Endothelial cell (in vitro differentiated cells): ENCODE measurements at regions not wholly inside any gene's neighbourhood (a gene's known extent, or its start where the extent isn't known, plus 50 kb on each side); places are given as distances from the start of the nearest gene placed in this dataset.

ENCODE experiments used
- DNase-seq: peaks from one replicate; pipeline ENCODE4 v3.0.0; 2021; ENCODE audit warnings: low spot score
- H3K27ac Mint-ChIP-seq: one replicate; pipeline ENCODE4 v1.8.0; 2021; ENCODE audit warnings: mixed read lengths, inconsistent platforms; ENCODE audit not compliant: unreplicated experiment
- H3K27me3 Mint-ChIP-seq: one replicate; pipeline ENCODE4 v1.8.0; 2021; ENCODE audit warnings: mild to moderate bottlenecking, moderate library complexity, mixed read lengths, inconsistent platforms; ENCODE audit not compliant: unreplicated experiment
- H3K36me3 Mint-ChIP-seq: one replicate; pipeline ENCODE4 v1.8.0; 2021; ENCODE audit warnings: mild to moderate bottlenecking, low read depth, mixed read lengths, inconsistent platforms; ENCODE audit not compliant: unreplicated experiment
- H3K4me1 Mint-ChIP-seq: one replicate; pipeline ENCODE4 v1.8.0; 2021; ENCODE audit warnings: mild to moderate bottlenecking, mixed read lengths, inconsistent platforms; ENCODE audit not compliant: unreplicated experiment
- H3K4me3 Mint-ChIP-seq: one replicate; pipeline ENCODE4 v1.8.0; 2021; ENCODE audit warnings: mild to moderate bottlenecking, mixed read lengths, inconsistent platforms; ENCODE audit not compliant: unreplicated experiment
- H3K9me3 Mint-ChIP-seq: one replicate; pipeline ENCODE4 v1.8.0; 2021; ENCODE audit warnings: mixed read lengths, inconsistent platforms; ENCODE audit not compliant: unreplicated experiment
- CTCF ChIP-seq: fragments of 200-600 bp; sonication (generic); IDR thresholded peaks from one replicate; pipeline ENCODE4 v1.5.0; 2021; ENCODE audit warnings: antibody characterized with exemption; ENCODE audit not compliant: unreplicated experiment

GRCh38 chr9:129472651-129473102 lies 148.2 kb downstream of the C9orf50 start:
- Mint-ChIP-seq H3K36me3 (no peaks in the 10 kb centered on the region), H3K27ac (peak overlapping the region; percentile 94), H3K4me1 (peaks cover 57% of the 10 kb centered on the region), H3K9me3 (no peaks in the 10 kb centered on the region), H3K4me3 (no peak overlapping the region), H3K27me3 (peaks cover 14% of the 10 kb centered on the region)
- peak; percentile 75 for DNase-seq
- no peak for TF ChIP-seq CTCF

GRCh38 chr9:129471201-129472019 lies 149.5 kb downstream of the C9orf50 start:
- Mint-ChIP-seq H3K9me3 (no peaks in the 10 kb centered on the region), H3K4me1 (peaks cover 48% of the 10 kb centered on the region), H3K27me3 (peaks cover 14% of the 10 kb centered on the region), H3K36me3 (no peaks in the 10 kb centered on the region), H3K4me3 (no peak overlapping the region), H3K27ac (peak overlapping the region; percentile 94)
- DNase-seq: no peak
- no peak for TF ChIP-seq CTCF

GRCh38 chr9:129469988-129470316 lies 150.9 kb downstream of the C9orf50 start:
- H3K36me3 Mint-ChIP-seq: no peaks in the 10 kb centered on the region
- DNase-seq: no peak
- peaks cover 53% of the 10 kb centered on the region for H3K4me1 Mint-ChIP-seq
- H3K27ac Mint-ChIP-seq: peak overlapping the region; percentile 94
- peaks cover 14% of the 10 kb centered on the region for H3K27me3 Mint-ChIP-seq
- no peak for TF ChIP-seq CTCF
- no peaks in the 10 kb centered on the region for H3K9me3 Mint-ChIP-seq
- H3K4me3 Mint-ChIP-seq: no peak overlapping the region

GRCh38 chr9:129469188-129469987 lies 151.5 kb downstream of the C9orf50 start:
- no peaks in the 10 kb centered on the region for H3K36me3 Mint-ChIP-seq
- H3K9me3 Mint-ChIP-seq: no peaks in the 10 kb centered on the region
- H3K4me3 Mint-ChIP-seq: no peak overlapping the region
- H3K27me3 Mint-ChIP-seq: peaks cover 14% of the 10 kb centered on the region
- TF ChIP-seq CTCF: no peak
- H3K27ac Mint-ChIP-seq: peak overlapping the region; percentile 94
- peaks cover 53% of the 10 kb centered on the region for H3K4me1 Mint-ChIP-seq
- DNase-seq: no peak
